IMR-90 (cell line): ENCODE measurements at regions not wholly inside any gene's neighbourhood (a gene's known extent, or its start where the extent isn't known, plus 50 kb on each side); places are given as distances from the start of the nearest gene placed in this dataset.

Source experiments
- ATAC-seq: fragments of 200-7000 bp; cut with Tn5 transposase; 2 replicates; pipeline ENCODE4 v1.9.1; 2020; ENCODE audit warnings: low read depth, mild to moderate bottlenecking, moderate library complexity
- BruUV-seq: library from RNA; stranded (reverse); fragments of 400-500 nt; replicated peaks from 2 replicates; lab custom pipeline; 2021; lab: Mats Ljungman, UMichigan
- CTCF ChIA-PET: fragments of 300-600 bp; formaldehyde crosslinking; extraction: SDS; loops from one replicate; lab custom pipeline; 2021; ENCODE audit warnings: antibody characterized with exemption; lab: Yijun Ruan, JAX
- POLR2A ChIA-PET: fragments of 300-600 bp; sonication (Branson Sonifier 250); formaldehyde crosslinking; loops from one replicate; lab custom pipeline; 2022; ENCODE audit warnings: antibody characterized with exemption; ENCODE audit not compliant: unreplicated experiment; lab: Charles Lee
- DNase-seq: peaks from one replicate; pipeline ENCODE4 v3.0.0; 2013
- H2AFZ ChIP-seq: replicated peaks from 2 replicates; pipeline ENCODE3; 2013; ENCODE audit warnings: low read length, mild to moderate bottlenecking; ENCODE audit not compliant: poor library complexity
- H2AK5ac ChIP-seq: 2 replicates; pipeline ENCODE4 v1.6.1; 2013; ENCODE audit warnings: low read depth, low read length, inconsistent platforms
- H2AK9ac ChIP-seq: replicated peaks from 2 replicates; pipeline ENCODE3; 2013; ENCODE audit warnings: mild to moderate bottlenecking, low read depth, low read length, moderate library complexity; ENCODE audit not compliant: poor library complexity
- H2BK120ac ChIP-seq: 2 replicates; pipeline ENCODE4 v1.6.1; 2013; ENCODE audit warnings: low read depth, low read length, inconsistent platforms
- H2BK15ac ChIP-seq: 3 replicates; pipeline ENCODE4 v1.6.1; 2013; ENCODE audit warnings: low read depth, low read length, inconsistent platforms
- H2BK20ac ChIP-seq: 2 replicates; pipeline ENCODE4 v1.6.1; 2013; ENCODE audit warnings: low read depth, mild to moderate bottlenecking, inconsistent platforms, low read length, moderate library complexity
- H2BK5ac ChIP-seq: 2 replicates; pipeline ENCODE4 v1.6.1; 2013; ENCODE audit warnings: mild to moderate bottlenecking, low read depth, low read length, inconsistent platforms; ENCODE audit not compliant: poor library complexity, severe bottlenecking
- H3K14ac ChIP-seq: replicated peaks from 2 replicates; pipeline ENCODE4 v1.6.1; 2013; ENCODE audit warnings: low read depth, low read length, inconsistent platforms
- H3K18ac ChIP-seq: 2 replicates; pipeline ENCODE4 v1.6.1; 2013; ENCODE audit warnings: low read depth, low read length, control low read depth
- H3K23ac ChIP-seq: 2 replicates; pipeline ENCODE4 v1.6.1; 2013; ENCODE audit warnings: low read depth, low read length, inconsistent platforms
- H3K27ac ChIP-seq: 2 replicates; pipeline ENCODE4 v1.5.1; 2013; ENCODE audit warnings: mild to moderate bottlenecking, control low read depth, low read length; ENCODE audit not compliant: insufficient read depth
- H3K27me3 ChIP-seq: 2 replicates; pipeline ENCODE4 v1.6.1; 2013; ENCODE audit warnings: low read length; ENCODE audit not compliant: control insufficient read depth, insufficient read depth
- H3K36me3 ChIP-seq: 2 replicates; pipeline ENCODE4 v1.6.1; 2013; ENCODE audit warnings: low read length, mixed read lengths; ENCODE audit not compliant: control insufficient read depth, insufficient read depth
- H3K4ac ChIP-seq: 2 replicates; pipeline ENCODE4 v1.6.1; 2013; ENCODE audit warnings: low read depth, low read length, inconsistent platforms
- H3K4me1 ChIP-seq: 2 replicates; pipeline ENCODE4 v1.6.1; 2013; ENCODE audit warnings: low read length, mixed read lengths; ENCODE audit not compliant: control insufficient read depth, insufficient read depth
- H3K4me2 ChIP-seq: 2 replicates; pipeline ENCODE4 v1.6.1; 2013; ENCODE audit warnings: low read depth, mild to moderate bottlenecking, control low read depth, low read length, moderate library complexity
- H3K4me3 ChIP-seq: 2 replicates; pipeline ENCODE4 v1.5.1; 2013; ENCODE audit warnings: low read depth, mild to moderate bottlenecking, control low read depth, low read length, moderate library complexity; ENCODE audit not compliant: insufficient read depth
- H3K56ac ChIP-seq: 2 replicates; pipeline ENCODE4 v1.6.1; 2013; ENCODE audit warnings: low read length, inconsistent platforms; ENCODE audit not compliant: insufficient read depth; ENCODE audit errors: extremely low read depth
- H3K79me1 ChIP-seq, 2 experiments: 2 replicates each; pipeline ENCODE4 v1.6.1; 2013; ENCODE audit warnings: low read length in 2 of 2, inconsistent platforms in 1 of 2, low read depth in 1 of 2
- H3K9ac ChIP-seq: 2 replicates; pipeline ENCODE4 v1.6.1; 2013; ENCODE audit warnings: low read depth, low read length, control low read depth
- H3K9me1 ChIP-seq: 2 replicates; pipeline ENCODE4 v1.6.1; 2013; ENCODE audit warnings: low read length, inconsistent platforms; ENCODE audit not compliant: insufficient read depth
- H3K9me3 ChIP-seq: 2 replicates; pipeline ENCODE4 v1.6.1; 2013; ENCODE audit warnings: low read length; ENCODE audit not compliant: control insufficient read depth, insufficient read depth
- H4K20me1 ChIP-seq: 2 replicates; pipeline ENCODE4 v1.6.1; 2013; ENCODE audit warnings: low read length, inconsistent platforms; ENCODE audit not compliant: insufficient read depth
- H4K5ac ChIP-seq: 2 replicates; pipeline ENCODE4 v1.6.1; 2013; ENCODE audit warnings: mild to moderate bottlenecking, low read depth, low read length, control low read depth
- H4K8ac ChIP-seq, 2 experiments: 2 replicates each; pipeline ENCODE4 v1.6.1; 2013; ENCODE audit warnings: low read depth in 2 of 2, low read length in 2 of 2, control low read depth in 1 of 2, inconsistent platforms in 1 of 2
- H4K91ac ChIP-seq: 2 replicates; pipeline ENCODE4 v1.6.1; 2013; ENCODE audit warnings: low read depth, low read length, inconsistent platforms; ENCODE audit not compliant: insufficient read depth
- CEBPB ChIP-seq: IDR thresholded peaks from 2 replicates; pipeline ENCODE4 v1.6.1; 2012; ENCODE audit warnings: low read depth, low read length, improper control_type of control experiment
- CHD1 ChIP-seq: IDR thresholded peaks from 2 replicates; pipeline ENCODE4 v1.6.1; 2012; ENCODE audit warnings: low read depth, low read length, improper control_type of control experiment
- CTCF ChIP-seq: conservative IDR thresholded peaks from 2 replicates; pipeline ENCODE4 v1.5.1; 2012; ENCODE audit warnings: mild to moderate bottlenecking, low read depth, low read length, improper control_type of control experiment
- ELK1 ChIP-seq: fragments of 150-350 bp; IDR thresholded peaks from 2 replicates; pipeline ENCODE4 v1.6.1; 2016; ENCODE audit warnings: low read depth, mild to moderate bottlenecking, low read length, moderate library complexity, borderline replicate concordance
- MAFK ChIP-seq: IDR thresholded peaks from 2 replicates; pipeline ENCODE4 v1.6.1; 2012; ENCODE audit warnings: low read depth, low read length, improper control_type of control experiment
- MAZ ChIP-seq: IDR thresholded peaks from 2 replicates; pipeline ENCODE4 v1.6.1; 2012; ENCODE audit warnings: low read depth, mild to moderate bottlenecking, low read length, improper control_type of control experiment, moderate library complexity, borderline replicate concordance
- RAD21 ChIP-seq: IDR thresholded peaks from 2 replicates; pipeline ENCODE4 v1.6.1; 2012; ENCODE audit warnings: low read length, improper control_type of control experiment
- SMC3 ChIP-seq: fragments of 150-350 bp; IDR thresholded peaks from 2 replicates; pipeline ENCODE4 v1.6.1; 2016; ENCODE audit warnings: low read depth, mild to moderate bottlenecking, antibody characterized with exemption, low read length, moderate library complexity
- USF2 ChIP-seq: fragments of 150-350 bp; IDR thresholded peaks from 2 replicates; pipeline ENCODE4 v1.6.1; 2017; ENCODE audit warnings: mild to moderate bottlenecking, antibody characterized with exemption, low read length, low read depth
- WGBS, 2 experiments: methylation state at CpG; one replicate each; pipeline versions ENCODE4 v1.1.5 to v1.1.7; 2013; ENCODE audit warnings: missing lambda C conversion rate in 2 of 2; ENCODE audit not compliant: insufficient read length in 1 of 2; ENCODE audit errors: extremely low coverage in 2 of 2; 5-methylcytosine and 5-hydroxymethylcytosine counted together
- dilution Hi-C: fragments of 300-500 bp; cut with HindIII; formaldehyde crosslinking; loops from one replicate; pipeline ENCODE4 v1.14.3; 2018; ENCODE audit warnings: low sequenced_read_pairs; ENCODE audit not compliant: unreplicated experiment
- in situ Hi-C: fragments of 300-500 bp; cut with MboI; formaldehyde crosslinking; loops from 3 replicates; pipeline ENCODE4 v1.14.3; 2019; ENCODE audit warnings: low sequenced_read_pairs, inconsistent platforms, mixed read lengths
- intact Hi-C: fragments of 100-400 bp; cut with micrococcal nuclease; formaldehyde crosslinking; loops from 2 replicates; pipeline ENCODE4 v1.10.0; 2022

- ChIA-PET POLR2A (no interaction called here), CTCF (no interaction called here)
- H3K27ac ChIP-seq = no peak overlapping the region
- no peak overlapping the region for H3K9ac ChIP-seq
- no peak overlapping the region for H3K4me2 ChIP-seq
- H4K20me1 ChIP-seq = no peaks in the 10 kb centered on the region
- ATAC-seq (no peak), DNase-seq (no peak)
- TF ChIP-seq MAZ = no peak
- no peak for TF ChIP-seq RAD21
- no peak for TF ChIP-seq CEBPB
- TF ChIP-seq CTCF = no peak
- no peak for TF ChIP-seq ELK1
- TF ChIP-seq MAFK = no peak
- no peak for TF ChIP-seq CHD1
- TF ChIP-seq SMC3 = no peak
- TF ChIP-seq USF2 = no peak
- H2BK20ac ChIP-seq = no peak overlapping the region
- H3K4ac ChIP-seq = no peak overlapping the region
- intact Hi-C loops = no loop called here
- no peak overlapping the region for H2AK9ac ChIP-seq
- no peaks in the 10 kb centered on the region for H3K27me3 ChIP-seq
- no peak overlapping the region for H2BK15ac ChIP-seq
- no peak overlapping the region for H3K23ac ChIP-seq
- no peak overlapping the region for H4K91ac ChIP-seq
- no CpG with 5 or more reads among the region's 2 CpGs for WGBS, 2 experiments
- H3K56ac ChIP-seq = no peak overlapping the region
- no peaks in the 10 kb centered on the region for H3K36me3 ChIP-seq
- no peak overlapping the region for H2BK120ac ChIP-seq
- H3K9me3 ChIP-seq = no peaks in the 10 kb centered on the region
- no peak overlapping the region for H2BK5ac ChIP-seq
- H3K14ac ChIP-seq = no peak overlapping the region
- no peak overlapping the region for H2AFZ ChIP-seq
- no peak overlapping the region for H4K8ac ChIP-seq
- H3K4me1 ChIP-seq = no peaks in the 10 kb centered on the region
- H4K5ac ChIP-seq = no peak overlapping the region
- dilution Hi-C loops = no loop called here
- H3K79me1 ChIP-seq = no peaks in the 10 kb centered on the region
- in situ Hi-C loops = no loop called here
- no peak overlapping the region for H3K4me3 ChIP-seq
- no peaks in the 10 kb centered on the region for H3K9me1 ChIP-seq
- H2AK5ac ChIP-seq = no peak overlapping the region
- BruUV-seq = no TSS peak
- no peak overlapping the region for H3K18ac ChIP-seq
These were observed 362.3 kb downstream of the HLX start for GRCh38 chr1:221241592-221241991.
